EL (cell line): ENCODE measurements at regions not wholly inside any gene's neighbourhood (a gene's known extent, or its start where the extent isn't known, plus 50 kb on each side); places are given as distances from the start of the nearest gene placed in this dataset.

Experiments
- DNase-seq: peaks from one replicate; pipeline ENCODE4 v3.0.0-alpha.2; 2016

DNA sequence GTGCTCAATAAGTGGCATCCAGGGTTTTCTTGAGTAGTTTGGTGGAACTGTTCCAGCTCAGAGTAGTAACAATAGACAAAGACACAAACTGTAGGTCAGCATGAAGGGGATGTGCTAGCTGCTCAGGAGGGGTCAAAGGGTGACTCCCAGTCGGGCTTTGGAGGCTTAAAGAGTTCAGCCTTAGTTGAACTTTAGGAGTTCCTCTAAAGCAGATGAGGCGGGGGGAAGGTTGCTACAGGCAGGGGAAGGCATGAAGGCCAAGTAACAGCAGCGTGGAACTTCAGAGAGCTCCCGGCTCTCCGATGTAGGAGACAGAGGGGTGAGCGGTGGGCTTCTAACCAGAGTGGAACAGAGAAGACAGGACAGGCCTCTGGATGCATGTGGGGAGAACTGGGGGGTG, 115.5 kb upstream of the CD93 start:
- no peak for DNase-seq

DNA sequence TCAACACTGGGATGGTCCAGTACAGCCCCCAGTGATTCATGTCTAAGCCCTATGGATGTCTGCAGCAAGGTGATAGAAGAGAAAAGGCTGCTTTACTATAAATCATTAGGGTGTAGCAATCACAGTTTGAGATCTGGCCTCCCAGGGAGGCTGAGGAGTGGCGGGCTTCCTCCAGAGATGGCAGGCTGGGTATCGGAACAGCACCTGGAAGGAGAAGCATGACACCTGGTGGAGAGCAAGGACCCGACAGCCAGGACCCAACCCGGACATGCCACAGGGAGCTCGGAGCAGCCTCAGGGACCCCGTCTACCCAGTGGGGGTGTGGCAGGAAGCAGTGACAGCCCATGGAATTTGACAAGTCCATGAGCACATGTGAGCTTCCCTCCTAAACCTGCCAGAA, 114.8 kb upstream of the CD93 start:
- DNase-seq, result peak; percentile 13

DNA sequence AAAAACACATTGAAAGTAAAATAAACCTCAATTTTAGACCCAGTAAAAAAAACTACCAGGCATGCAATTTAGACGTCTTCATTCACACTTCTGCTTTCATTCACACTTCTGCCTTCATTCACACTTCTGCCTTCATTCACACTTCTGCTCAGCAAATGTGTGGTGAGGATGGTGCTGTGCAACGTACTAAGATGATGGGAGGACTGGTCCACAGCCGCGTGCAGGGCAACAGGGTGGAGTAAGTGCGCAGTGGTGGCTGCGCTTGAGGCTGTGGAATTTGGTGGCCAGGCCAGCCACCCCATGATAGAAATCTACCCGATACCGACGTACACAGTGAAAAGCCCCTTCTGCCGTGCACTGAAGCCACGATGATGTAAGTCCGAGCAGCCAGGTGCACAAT, 114.3 kb upstream of the CD93 start:
- no peak for DNase-seq

DNA sequence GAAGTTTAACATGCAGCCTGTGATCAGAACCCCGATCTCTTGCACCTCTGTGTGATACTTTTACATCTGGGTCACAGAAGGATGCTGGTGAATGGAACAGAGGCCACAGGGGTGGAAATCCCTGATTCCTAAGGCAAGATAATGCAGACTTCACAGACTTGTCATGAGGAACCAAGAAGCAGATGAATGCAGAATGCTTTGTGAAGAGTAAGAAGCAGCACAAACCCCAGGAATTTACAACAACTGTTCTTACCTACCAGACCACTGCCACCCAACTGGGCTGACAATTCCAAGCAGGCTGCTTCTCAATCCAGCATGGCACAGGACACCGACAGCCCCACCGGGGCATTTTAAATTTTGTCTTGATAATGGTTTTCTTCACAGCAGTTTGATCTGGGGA, 113.2 kb upstream of the CD93 start:
- no peak for DNase-seq

DNA sequence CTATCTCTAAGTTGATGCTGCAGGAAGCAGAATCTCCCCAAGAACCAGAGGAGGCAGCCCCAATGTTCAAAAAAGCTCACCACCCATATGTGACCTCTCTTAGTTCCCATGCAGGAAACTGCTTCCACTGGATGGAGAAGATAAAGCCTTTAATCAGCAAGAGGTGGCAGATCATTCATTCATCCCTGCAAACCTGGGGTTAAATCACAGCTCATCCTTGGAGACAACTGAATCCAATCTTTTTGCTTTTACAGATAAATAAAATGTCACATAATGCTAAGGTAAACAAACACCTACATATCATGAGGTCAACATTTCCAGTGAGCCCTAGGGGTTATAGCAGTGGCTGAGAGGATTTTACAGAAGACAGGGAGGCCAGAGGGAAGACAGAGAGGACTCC, 112.7 kb upstream of the CD93 start:
- DNase-seq, result no peak

DNA sequence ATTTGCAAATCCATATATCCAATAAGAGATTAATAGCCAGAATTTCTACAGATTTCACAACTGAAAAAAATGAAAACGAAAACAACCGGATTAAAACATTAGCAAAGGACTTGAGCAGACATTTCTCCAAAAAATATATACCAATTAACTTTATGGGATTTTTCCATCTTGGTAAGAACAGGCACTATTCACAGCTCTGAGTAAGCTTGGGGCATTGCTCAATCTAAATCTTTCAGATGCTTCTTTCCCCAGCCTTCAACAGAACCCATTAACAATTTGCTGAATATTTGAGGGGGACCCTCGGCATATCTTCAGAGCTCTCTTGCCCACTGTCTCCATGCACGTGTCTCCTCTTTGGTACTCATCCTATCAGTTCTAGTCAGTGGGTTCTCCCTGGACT, 111.7 kb upstream of the CD93 start:
- no peak for DNase-seq

DNA sequence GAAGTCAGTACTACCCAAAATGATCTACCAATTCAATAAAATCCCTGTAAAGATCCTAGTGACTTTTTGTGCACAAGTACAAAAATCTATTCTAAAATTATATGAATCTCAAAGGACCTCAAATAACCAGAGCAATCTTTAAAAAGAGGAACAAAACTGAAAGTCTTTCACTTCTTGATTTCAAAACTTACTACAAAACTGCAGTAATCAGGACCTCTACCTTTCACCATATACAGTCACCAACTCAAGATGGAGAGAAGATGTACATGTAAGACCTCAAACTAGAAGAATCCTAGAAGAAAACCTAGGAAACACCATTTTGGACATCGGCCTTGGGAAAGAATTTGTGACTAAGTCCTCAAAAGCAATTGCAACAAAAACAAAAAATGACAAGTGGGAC, 109.5 kb upstream of the CD93 start:
- DNase-seq, result no peak

DNA sequence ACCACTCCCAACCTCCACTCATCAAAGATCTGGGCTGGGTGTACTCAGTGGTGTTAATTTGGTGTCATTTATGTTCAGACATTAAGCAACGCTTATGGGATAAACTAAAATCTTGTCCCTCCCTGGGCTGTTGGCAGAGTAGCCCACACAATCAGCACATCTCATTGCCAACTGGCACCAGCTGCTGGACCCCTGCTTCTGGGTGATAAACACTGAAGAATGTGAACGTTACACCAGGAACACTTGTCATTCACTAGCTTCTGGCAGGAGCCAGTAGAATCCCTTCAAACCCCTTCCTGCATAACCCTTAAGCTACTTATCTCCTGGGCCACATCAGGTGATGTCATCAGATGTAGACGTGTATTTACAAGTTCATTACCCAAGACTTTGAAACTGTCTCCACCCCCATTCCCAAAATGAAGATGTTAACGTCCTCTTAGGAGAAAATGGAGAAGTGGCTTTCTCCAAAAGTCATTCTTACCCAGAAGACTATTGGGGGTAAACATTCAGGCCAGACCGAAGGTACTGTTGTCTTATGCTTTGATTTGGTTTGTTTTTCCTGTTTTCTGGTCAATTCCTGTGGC, 107.8 kb upstream of the CD93 start:
- no peak for DNase-seq

DNA sequence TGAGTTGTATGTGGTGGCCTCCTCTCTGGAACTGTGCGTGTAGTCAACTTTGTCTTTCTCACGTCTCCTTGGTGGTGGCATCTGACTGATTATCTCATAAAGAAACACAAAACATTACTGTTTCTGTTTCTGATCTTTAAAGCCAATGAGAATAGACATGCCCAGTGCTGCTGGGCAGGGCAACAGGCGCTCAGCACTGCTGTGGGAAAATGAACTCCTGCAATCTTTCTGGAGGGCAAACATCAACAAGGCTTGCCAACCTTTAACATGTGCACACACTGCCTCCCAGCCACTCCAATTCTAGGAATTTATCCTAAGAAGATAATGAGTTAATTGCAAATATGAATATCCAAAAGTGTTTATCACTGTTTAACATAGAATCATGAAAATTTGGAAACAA, 106.3 kb upstream of the CD93 start:
- no peak for DNase-seq

DNA sequence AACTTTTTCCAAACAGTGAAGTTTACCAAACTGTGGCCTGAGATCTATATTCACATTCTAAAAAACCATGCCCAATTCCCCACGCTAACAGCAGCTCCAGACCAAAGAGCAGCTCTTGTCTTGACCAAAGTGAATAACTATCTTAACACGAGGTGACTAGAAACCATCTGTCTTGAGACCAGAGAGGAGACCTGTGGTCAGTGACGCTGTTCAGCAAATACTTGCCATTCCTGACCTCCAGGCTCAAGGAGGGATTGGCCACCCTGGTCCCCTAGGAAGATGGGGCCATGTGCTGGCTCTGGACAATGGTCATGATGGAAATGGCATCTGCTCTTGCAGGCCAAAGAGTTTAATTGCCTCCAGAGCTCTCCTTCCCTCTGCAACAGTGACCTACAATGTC, 104.4 kb upstream of the CD93 start:
- no peak for DNase-seq

DNA sequence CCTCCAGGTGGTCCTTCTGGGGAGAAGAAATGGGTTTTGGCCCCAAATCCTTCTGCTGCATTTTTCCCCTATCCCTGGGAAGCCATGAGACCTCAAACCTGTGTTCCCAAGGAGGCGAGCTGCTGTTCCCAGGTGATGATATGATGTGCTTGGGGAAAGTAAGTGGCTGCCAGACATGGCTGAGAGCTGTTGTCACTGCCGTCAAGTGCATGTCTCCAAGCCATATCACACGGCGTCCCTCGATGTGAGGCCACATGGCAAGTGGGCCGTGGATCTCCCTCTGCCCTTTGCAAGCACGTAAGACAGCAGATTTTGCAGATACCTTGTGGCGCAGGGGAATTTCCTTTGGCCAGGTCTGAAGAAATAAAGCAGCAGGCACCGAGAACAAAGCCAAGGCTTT, 103.7 kb upstream of the CD93 start:
- DNase-seq, result no peak

DNA sequence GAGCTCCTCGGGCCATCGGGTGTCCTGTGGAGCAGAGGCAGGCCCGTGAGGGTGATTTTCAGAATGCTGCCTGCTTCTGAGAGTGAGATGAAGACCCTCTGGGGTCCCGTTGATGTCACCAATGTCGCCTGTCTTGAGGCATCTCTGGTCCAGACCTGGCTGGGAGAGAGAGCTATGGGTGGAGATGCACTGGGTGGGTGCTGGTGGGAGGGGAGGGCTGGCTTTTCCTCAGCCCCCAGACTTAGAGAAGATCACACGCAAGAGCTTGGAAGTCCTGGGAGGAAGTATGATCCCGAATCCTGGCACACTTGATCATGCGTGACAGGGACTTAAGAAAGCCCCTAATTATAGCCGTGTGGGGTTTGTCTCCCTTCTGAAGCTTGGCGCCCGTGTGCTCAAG, 103.2 kb upstream of the CD93 start:
- no peak for DNase-seq

DNA sequence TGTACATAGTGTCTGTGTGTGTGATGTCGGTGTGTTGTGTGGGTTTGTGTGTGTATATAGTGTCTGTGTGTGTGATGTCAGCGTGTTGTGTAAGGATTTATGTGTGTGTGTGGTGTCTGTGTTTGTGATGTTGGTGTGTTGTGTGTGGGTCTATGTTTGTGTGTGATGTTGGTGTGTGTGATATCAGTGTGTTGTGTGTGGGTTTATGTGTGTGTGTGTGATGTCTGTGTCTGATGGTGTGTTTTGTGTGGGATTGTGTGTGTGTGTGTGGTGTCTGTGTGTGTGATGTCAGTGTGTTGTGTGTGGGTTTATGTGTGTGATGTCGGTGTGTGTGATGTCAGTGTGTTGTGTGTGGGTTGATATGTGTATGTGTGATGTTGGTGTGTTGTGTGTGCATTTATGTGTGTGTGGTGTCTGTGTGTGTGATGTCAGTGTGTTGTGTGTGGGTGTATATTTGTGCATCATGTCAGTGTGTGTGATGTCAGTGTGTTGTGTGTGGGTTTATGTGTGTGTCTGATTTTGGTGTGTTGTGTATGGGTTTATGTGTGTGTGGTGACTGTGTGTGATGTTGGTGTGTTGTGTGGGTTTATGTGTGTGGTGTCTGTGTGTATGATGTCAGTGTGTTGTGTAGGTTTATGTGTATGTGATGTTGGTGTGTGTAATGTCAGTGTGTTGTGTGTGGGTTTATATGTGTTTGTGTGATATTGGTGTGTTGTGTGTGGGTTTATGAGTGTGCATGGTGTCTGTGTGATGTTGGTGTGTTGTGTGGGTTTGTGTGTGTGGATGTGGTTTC, 102.4 kb upstream of the CD93 start:
- no peak for DNase-seq

DNA sequence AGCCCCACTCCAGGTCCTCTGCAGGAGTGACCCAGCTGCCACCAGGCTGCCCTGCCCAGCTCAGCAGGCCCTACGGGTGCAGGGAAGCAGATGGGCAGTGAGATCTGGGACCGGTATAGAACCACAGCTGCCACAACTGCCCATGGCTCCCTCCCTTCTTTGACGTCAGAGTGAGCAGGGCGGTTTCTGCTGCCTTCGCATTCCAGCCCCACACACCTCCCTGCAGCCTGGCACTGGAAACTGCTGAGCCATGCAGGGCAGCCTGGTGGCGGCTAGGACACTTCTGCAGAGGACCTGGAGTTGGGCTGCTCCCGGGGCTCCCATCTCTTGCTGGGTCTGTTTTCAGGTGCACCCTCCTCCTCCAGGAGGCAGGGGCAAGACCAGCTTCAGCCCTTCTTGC, 101.6 kb upstream of the CD93 start:
- no peak for DNase-seq

DNA sequence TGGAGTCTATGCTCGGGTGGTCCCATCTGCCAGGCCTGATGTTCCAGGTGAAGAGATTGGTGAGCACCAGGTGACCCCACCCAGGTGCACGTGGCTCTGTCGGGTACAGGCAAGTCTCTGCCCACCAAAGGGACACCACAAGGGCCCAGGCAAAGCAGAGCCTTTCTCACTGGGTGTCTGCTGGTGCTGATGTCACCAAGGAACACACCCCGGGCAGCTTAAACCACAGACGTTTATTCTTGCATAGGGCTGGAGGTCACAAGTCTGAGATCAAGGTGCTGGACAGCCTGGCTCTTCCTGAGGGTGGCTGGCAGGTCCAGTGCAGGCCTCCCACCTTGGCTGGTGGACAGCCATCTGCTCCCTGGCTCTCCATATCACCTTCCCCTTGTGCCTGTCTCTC, 100.7 kb upstream of the CD93 start:
- no peak for DNase-seq

DNA sequence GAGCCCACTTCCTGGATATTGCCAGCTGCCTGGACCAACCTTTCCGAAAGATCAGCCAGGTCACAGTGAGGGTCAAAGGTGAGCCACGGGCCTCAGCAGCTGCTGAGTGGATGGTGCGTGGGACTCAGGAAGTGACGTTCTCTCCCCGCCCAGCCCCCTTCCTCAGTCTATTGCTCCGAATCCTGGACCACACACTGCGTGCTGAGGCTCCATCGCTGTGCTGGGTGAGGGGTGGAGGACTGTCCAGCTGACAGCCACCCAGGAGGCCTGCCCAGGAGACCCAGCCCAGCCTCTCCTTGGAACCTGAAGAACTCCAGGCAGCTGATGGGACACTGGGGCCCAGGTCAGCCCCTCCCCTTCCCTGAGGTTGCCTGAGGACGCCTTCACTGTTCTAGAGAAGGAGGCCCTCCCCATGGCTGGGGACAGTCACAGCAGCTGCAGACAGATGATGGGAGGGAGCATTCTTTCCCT, 94.4 kb upstream of the CD93 start:
- DNase-seq, result no peak

DNA sequence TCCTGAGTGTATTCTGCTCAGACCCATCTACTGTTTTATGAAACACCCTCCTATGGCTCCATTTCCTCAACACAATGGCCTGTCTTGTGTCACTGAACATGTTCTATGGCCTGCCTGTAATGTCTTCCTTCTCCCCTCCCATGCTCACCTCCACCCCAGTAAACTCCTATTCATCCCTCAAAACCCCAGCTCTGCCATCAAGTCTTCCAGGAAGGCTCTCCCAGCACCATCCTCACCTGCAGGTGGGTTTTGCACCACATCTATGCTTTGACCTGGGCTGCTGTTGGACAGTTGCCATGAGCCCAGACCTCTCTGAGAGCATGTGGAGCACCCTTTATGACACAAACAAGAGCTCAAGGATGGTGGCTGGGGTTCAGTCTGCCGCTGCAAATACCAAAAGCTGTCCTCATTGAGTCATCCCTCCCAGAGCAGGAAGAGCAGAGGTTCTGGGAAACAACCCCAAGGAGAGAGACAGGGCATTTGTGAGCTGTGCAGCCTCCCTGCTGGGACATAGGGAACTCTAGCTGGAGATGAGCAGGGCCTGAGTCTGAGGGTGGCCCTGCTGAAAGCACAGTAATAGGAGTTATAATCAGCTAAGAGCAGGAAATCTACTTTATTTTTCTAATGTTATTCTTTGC, 93.8 kb upstream of the CD93 start:
- no peak for DNase-seq

DNA sequence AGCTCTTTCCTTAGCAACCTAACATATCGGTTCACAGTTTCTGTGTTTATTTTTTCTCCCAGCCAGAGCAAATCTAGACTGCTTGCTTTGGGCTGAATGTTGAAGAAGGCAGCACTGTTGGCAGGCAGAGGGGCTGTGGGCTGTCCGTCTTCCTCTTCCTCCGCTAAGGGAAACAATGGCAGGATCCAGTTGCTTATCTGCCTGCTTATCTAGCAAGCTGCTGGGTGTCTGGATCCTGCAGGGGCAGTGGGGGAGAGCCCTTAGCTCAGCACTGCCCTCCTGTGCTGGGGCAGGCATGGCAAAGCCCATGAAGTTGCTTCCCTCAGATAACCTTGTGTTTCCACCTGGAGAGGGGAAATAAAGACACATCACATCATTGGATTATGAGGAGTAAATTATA, 92.7 kb upstream of the CD93 start:
- no peak for DNase-seq

DNA sequence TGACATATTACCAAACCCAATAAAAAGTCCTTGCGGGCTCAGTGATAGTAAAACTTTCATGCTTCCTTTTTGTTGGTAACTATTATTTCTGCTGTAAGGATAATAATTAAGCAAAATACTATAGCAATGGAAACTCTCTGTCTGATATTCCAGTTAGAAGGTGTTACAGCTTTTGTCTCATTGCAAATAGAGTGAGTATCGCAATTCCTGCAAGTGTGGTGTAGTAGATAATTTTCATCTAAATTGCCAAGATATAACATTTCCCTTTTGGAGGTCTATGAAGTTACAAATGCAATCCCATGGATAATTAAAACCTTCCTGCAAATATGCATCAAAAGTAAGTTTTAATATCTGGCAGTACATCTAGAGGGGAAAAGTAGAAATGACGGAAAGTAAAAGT, 88.7 kb upstream of the CD93 start:
- no peak for DNase-seq

DNA sequence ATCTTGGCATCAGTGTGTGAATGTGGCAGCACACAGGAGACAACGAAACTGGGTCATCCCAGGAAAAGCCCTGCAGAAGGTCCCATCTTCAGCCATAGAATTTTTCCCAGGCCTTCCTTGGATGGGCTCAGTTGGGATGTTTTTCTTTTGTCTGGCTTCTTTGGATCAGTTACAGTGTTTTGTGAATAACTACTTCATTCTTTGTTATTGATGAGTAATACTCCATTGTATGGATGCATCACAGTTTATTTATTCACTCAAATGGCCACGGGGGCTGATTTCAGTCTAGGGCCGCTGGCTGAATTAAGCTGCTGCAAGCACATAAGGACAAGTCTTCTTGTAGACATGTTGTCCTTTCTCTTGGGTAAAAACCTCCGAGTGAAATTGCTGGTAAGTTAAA, 81.3 kb upstream of the CD93 start:
- no peak for DNase-seq

DNA sequence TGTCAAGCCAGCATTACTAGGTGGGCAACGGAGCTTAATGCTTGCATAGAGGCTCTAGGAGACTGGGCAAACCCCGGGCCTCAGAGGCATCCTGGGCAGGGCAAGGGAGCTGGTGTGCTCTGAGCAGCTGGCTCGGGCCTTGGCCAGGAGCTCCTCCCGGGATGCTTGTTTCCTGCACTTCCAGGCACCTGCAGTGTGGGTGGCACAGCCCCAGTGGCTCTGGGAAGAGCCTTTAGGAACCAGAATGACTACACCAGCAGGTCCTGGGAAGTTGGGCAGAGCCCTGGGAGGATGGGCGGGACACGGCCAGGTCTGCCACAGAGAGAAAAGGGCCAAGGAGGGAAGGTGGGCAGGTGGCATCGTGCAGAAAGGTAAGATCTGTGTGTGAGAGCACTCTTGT, 80.4 kb upstream of the CD93 start:
- no peak for DNase-seq

DNA sequence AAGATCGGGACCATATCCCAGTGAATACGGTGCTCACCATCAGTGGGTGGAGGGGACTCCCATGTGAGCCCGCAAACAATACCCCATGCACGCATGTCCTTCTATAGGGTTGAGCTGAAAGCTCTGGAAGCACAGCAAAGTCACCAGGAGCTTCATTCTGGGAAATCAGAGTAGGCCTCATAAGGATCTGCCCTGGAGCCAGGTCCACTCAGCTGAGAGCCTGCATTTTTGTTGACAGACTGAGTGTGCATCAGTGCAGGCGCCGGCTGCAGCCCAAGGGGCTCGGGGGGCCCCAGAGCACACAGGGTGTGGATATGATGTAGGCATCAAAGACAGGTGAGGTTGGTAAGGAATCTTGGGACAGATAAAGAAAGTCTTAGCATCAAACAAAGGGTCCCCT, 79.8 kb upstream of the CD93 start:
- no peak for DNase-seq

DNA sequence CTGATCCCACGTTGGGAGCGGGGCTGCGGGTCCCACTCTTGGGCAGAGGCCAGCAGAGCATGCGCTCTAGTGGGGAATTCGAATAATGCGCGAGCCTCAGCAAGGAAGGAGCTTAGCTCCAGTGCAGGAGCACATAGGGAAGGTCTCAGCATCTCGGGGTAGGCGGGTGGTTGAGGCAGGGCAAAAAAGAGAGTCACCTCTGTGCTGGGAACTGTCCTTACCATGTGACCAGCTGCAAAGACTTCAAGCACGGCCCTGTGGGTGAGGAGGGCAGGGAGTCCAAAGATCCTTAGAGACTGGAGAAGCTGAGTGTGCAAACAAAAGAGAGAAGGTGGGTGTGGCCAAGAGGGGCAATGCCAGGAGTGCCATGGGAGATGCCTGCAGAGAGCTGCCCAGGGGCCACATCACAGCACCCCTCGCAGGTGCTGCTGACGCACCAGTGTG, 79.2 kb upstream of the CD93 start:
- no peak for DNase-seq

DNA sequence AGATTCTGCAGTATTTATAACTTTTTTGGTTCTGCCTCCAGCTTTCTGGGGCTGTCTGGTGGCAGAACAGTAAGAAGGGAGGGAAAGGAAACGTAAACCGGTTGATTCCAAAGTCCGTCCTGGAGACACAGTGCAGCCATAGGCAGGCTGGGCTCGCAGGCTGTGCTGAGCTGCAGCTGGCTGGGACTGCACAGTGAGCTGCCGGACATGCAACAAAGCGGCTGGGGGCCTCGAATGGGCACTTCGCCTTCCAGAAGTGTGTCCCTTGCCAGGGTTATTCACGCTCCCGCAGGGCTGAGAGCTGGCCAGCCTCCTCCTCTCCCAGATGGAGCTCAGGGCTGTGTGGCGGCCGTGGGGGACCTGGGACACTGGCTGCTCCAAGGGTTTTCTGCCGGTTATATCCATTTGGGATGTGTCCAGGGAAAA, 78.1 kb upstream of the CD93 start:
- no peak for DNase-seq

DNA sequence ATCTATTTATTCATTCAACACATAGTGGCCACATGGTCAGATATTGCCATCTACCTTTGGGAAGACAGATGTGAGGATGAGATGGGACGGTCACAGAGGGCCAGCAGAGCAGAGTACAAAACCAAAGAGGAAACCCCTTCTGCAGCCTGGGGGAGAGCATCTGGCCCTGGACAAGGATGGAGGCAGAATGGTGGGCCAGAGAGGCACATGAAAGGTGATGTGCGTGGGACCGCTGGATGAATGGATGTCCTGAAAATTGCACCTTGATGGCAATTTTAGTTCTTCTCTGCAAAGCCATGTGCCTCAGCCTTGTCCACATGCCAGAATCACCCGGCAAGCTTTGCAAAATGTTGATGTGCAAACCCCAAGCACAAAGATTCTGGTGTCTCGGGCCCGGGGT, 77.4 kb upstream of the CD93 start:
- no peak for DNase-seq
